SK-N-SH treated with all-trans-retinoic acid at 6 μM for 48 hours (cell line): ENCODE measurements at regions not wholly inside any gene's neighbourhood (a gene's known extent, or its start where the extent isn't known, plus 50 kb on each side); places are given as distances from the start of the nearest gene placed in this dataset.

Source experiments
- ARNTL ChIP-seq: fragments of 450-650 bp; formaldehyde crosslinking; IDR thresholded peaks from 2 replicates; pipeline ENCODE4 v1.5.0; 2020; ENCODE audit warnings: low read depth, mild to moderate bottlenecking, moderate library complexity, borderline replicate concordance
- ISL1 ChIP-seq: fragments of 250-450 bp; sonication (Bioruptor Pico); IDR thresholded peaks from 2 replicates; pipeline ENCODE4 v2.1.2; 2022; ENCODE audit warnings: mild to moderate bottlenecking, moderate library complexity
- OSR1 ChIP-seq: fragments of 250-450 bp; sonication (Bioruptor Pico); IDR thresholded peaks from 2 replicates; pipeline ENCODE4 v1.8.0; 2022; ENCODE audit warnings: moderate library complexity, mild to moderate bottlenecking, inconsistent platforms
- PPARA ChIP-seq: fragments of 250-450 bp; sonication (Bioruptor Pico); IDR thresholded peaks from 2 replicates; pipeline ENCODE4 v1.5.0; 2020; ENCODE audit warnings: mild to moderate bottlenecking, borderline replicate concordance
- TCF4 ChIP-seq: fragments of 250-450 bp; sonication (Bioruptor Pico); IDR thresholded peaks from 2 replicates; pipeline ENCODE4 v1.8.0; 2021; ENCODE audit warnings: mild to moderate bottlenecking, moderate library complexity, borderline replicate concordance
- TF ChIP-seq, protein P1 (sequence below): fragments of 250-450 bp; sonication (Bioruptor Pico); IDR thresholded peaks from 2 replicates; pipeline ENCODE4 v1.8.0; 2020; ENCODE audit warnings: mild to moderate bottlenecking, moderate library complexity, borderline replicate concordance

DNA sequence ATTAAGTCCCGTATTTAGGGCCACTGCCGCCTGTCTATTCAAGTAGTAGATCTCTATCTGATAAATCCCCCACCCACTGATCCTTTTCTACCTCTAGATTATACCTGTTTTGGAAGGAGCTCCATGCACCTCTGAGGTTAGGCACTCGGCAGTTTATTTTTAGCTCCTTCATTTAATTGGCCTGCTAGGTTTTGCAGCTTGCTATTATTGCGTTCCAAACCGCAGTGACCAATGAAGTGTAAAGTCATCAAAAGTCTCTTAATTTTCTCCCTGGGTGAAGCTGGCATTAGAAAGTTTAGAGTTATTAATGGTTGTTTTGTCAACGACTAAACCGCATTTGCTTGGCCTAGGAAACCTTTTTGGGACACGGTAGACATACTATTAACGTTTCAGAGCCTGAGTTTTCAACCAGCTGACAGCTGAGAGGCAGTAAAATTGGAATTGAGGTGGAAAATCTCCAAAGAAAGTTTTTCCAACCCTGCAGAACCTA, 60.0 kb downstream of the RFPL4B start:
- TF ChIP-seq TCF4 (CRISPR knock-in tag) (no peak), PPARA (CRISPR knock-in tag) (no peak), ISL1 (CRISPR knock-in tag) (no peak), ARNTL (CRISPR knock-in tag) (no peak), OSR1 (CRISPR knock-in tag) (no peak)
- TF ChIP-seq, protein P1, sequence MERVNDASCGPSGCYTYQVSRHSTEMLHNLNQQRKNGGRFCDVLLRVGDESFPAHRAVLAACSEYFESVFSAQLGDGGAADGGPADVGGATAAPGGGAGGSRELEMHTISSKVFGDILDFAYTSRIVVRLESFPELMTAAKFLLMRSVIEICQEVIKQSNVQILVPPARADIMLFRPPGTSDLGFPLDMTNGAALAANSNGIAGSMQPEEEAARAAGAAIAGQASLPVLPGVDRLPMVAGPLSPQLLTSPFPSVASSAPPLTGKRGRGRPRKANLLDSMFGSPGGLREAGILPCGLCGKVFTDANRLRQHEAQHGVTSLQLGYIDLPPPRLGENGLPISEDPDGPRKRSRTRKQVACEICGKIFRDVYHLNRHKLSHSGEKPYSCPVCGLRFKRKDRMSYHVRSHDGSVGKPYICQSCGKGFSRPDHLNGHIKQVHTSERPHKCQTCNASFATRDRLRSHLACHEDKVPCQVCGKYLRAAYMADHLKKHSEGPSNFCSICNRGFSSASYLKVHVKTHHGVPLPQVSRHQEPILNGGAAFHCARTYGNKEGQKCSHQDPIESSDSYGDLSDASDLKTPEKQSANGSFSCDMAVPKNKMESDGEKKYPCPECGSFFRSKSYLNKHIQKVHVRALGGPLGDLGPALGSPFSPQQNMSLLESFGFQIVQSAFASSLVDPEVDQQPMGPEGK (CRISPR knock-in tag), result no peak
